HG02798 (cell line): ENCODE measurements at regions not wholly inside any gene's neighbourhood (a gene's known extent, or its start where the extent isn't known, plus 50 kb on each side); places are given as distances from the start of the nearest gene placed in this dataset.

ENCODE experiments used
- ATAC-seq: cut with Tn5 transposase; IDR thresholded peaks from one replicate; pipeline ENCODE4 v1.9.1; 2021; ENCODE audit warnings: mild to moderate bottlenecking; ENCODE audit not compliant: unreplicated experiment, poor library complexity

GRCh38 chr7:106957766-106958165 lies 86.7 kb upstream of the PRKAR2B start:
- no peak for ATAC-seq

- ATAC-seq = peak; percentile 57
Observed at GRCh38 chr7:106959753-106960152, 84.8 kb upstream of the PRKAR2B start.

DNA sequence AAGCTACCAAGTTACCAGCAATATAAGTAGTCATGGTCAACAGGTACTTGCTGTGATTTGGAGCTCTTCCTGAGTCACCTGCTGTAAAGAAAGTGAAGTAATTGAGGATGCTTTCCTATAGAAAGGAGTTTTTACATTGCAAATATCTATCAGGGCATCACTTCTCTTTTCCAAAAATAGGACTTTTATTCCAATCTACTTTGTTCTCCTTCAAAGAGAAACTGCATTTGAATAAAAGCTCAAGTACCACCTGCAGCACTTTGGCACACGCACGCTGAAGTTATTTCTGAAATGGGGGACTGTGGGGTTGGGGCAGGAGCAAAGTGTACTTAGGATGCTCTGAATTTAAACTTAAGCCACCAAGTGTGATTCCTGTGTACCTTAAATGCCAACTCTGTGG lies 81.8 kb upstream of the PRKAR2B start:
- ATAC-seq = no peak

GRCh38 chr7:106964466-106964865 lies 80.0 kb upstream of the PRKAR2B start:
- ATAC-seq = no peak

GRCh38 chr7:106965108-106965507 lies 79.4 kb upstream of the PRKAR2B start:
- no peak for ATAC-seq

GRCh38 chr7:106966121-106966520 lies 78.4 kb upstream of the PRKAR2B start:
- ATAC-seq = no peak

- ATAC-seq = no peak
Observed at GRCh38 chr7:106968160-106968559, 76.3 kb upstream of the PRKAR2B start.

- ATAC-seq = no peak
Observed at GRCh38 chr7:106978425-106979420, 65.8 kb upstream of the PRKAR2B start.

- ATAC-seq = no peak
Observed at GRCh38 chr7:106979551-106980357, 64.8 kb upstream of the PRKAR2B start.

- ATAC-seq = no peak
Observed at GRCh38 chr7:106980358-106980685, 64.2 kb upstream of the PRKAR2B start.

DNA sequence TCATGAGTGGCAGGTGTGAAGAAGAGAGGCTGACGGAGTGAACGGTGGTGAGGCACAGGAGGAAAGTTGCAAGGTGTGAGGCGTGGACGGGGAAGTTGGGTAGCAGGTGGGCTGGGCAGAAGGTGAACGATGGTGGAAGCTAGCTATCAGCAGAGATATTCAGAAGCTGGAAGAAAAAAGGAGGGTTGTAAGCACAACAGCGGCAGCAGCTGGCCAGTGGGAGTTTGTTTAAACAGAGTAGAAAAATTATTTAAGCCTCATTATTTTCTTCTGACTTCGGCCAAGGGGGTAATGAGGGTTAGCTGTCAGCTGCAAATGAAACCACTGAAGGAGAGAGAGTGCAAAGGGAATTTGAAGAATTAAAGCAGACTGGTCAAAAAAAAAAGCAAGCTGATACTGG lies 62.1 kb upstream of the PRKAR2B start:
- no peak for ATAC-seq

DNA sequence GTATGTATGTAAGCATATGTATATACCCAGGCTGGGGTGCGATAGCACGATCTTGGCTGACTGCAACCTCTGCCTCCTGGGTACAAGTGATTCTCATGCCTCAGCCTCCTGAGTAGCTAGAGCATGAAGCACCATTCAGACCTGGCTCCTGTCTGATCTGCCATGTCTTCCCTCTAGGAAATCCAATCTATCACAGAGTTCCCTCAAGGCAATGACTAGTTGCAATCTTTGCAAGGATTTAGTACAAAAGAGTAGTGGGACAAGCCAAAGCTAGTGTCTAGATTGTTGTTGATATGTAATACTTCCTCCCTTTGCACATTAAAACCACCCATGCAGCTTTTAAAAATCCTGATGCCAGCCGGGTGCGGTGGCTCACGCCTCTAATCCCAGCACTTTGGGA lies 60.5 kb upstream of the PRKAR2B start:
- ATAC-seq = no peak

GRCh38 chr7:106986450-106986977 lies 58.0 kb upstream of the PRKAR2B start:
- no peak for ATAC-seq

- ATAC-seq = no peak
Observed at GRCh38 chr7:106987777-106988176, 56.7 kb upstream of the PRKAR2B start.

- no peak for ATAC-seq
Observed at GRCh38 chr7:106992511-106992910, 52.0 kb upstream of the PRKAR2B start.
